ENCODE measurements at regions not wholly inside any gene's neighbourhood (a gene's known extent, or its start where the extent isn't known, plus 50 kb on each side); places are given as distances from the start of the nearest gene placed in this dataset.

DNA sequence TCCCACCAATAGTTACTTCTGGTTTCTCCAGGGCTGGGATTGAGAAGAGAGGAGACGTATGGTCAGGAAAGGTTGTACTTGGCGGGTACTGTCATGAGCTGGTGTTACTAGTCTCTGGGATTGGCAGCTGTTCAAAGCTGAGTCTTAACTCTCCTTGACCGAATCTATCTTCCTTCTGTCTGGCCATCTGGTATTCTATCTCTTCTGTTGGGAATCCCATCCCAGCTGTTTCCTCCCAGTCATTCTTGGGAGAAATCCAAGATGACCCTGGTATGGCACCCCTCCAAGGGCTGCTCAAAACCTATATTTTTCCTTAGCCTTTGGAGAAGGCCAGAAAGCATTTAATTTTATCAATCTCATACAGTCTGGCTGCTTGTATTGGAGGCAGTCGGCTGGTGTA, 287.0 kb upstream of the CHD6 start (continued):
- no peak for TF ChIP-seq CHD7 (IDR thresholded peaks at IDR 0.05; ENCODE audit: insufficient replicate concordance, low read length)
- TF ChIP-seq SAP30 (IDR thresholded peaks at IDR 0.05; ENCODE audit: insufficient read depth, insufficient replicate concordance, low read length): no peak
- TF ChIP-seq POU5F1 (IDR thresholded peaks at IDR 0.05; ENCODE audit: low read depth, low read length): no peak
- TF ChIP-seq, protein P1, sequence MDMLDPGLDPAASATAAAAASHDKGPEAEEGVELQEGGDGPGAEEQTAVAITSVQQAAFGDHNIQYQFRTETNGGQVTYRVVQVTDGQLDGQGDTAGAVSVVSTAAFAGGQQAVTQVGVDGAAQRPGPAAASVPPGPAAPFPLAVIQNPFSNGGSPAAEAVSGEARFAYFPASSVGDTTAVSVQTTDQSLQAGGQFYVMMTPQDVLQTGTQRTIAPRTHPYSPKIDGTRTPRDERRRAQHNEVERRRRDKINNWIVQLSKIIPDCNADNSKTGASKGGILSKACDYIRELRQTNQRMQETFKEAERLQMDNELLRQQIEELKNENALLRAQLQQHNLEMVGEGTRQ (IDR thresholded peaks at IDR 0.05; ENCODE audit: low read length): no peak
- no peak for TF ChIP-seq MAX (IDR thresholded peaks at IDR 0.05)
- TF ChIP-seq EP300 (IDR thresholded peaks at IDR 0.05; ENCODE audit: borderline replicate concordance in 1 of 2, low read depth in 2 of 2, low read length in 2 of 2): no peak
- no peak for TF ChIP-seq TAF7 (optimal IDR thresholded peaks at IDR 0.05; ENCODE audit: borderline replicate concordance, low read depth, low read length)

Measured in H1 (cell line).